H1 (cell line): ENCODE measurements at regions not wholly inside any gene's neighbourhood (a gene's known extent, or its start where the extent isn't known, plus 50 kb on each side); places are given as distances from the start of the nearest gene placed in this dataset.

Source experiments
- CTCF ChIA-PET: fragments of 300-600 bp; sonication (Branson Sonifier 250); formaldehyde crosslinking; loops from one replicate; lab custom pipeline; 2021; ENCODE audit not compliant: partially characterized antibody; lab: Charles Lee
- POLR2A ChIA-PET: fragments of 300-600 bp; sonication (Branson Sonifier 250); formaldehyde crosslinking; loops from one replicate; lab custom pipeline; 2021; ENCODE audit warnings: inconsistent platforms; ENCODE audit not compliant: partially characterized antibody; lab: Charles Lee
- DNase-seq, 2 experiments: peaks; one replicate each; pipeline versions ENCODE4 v3.0.0 to v3.0.0-alpha.2; 2010 to 2022; ENCODE audit warnings: low spot score in 2 of 2, low read depth in 1 of 2, mixed read lengths in 1 of 2
- FAIRE-seq: peaks from 2 replicates; lab custom pipeline; 2011; peaks lifted over from hg19 to GRCh38; lab: Jason Lieb, UNC
- H2AFZ ChIP-seq: 2 replicates; pipeline ENCODE4 v1.8.1; 2012; ENCODE audit warnings: low read length, inconsistent platforms
- H2AK5ac ChIP-seq: 2 replicates; pipeline ENCODE4 v1.6.1; 2013; ENCODE audit warnings: low read depth, low read length
- H2BK120ac ChIP-seq: replicated peaks from 2 replicates; pipeline ENCODE3; 2013; ENCODE audit warnings: low read depth, low read length, inconsistent platforms
- H2BK12ac ChIP-seq: 2 replicates; pipeline ENCODE4 v1.6.1; 2013; ENCODE audit warnings: low read depth, low read length
- H2BK15ac ChIP-seq: 2 replicates; pipeline ENCODE4 v1.6.1; 2013; ENCODE audit warnings: low read length
- H2BK20ac ChIP-seq: 2 replicates; pipeline ENCODE4 v1.6.1; 2013; ENCODE audit warnings: low read length
- H2BK5ac ChIP-seq: 2 replicates; pipeline ENCODE4 v1.6.1; 2013; ENCODE audit warnings: low read depth, low read length
- H3K14ac ChIP-seq: 2 replicates; pipeline ENCODE4 v1.6.1; 2013; ENCODE audit warnings: inconsistent platforms; ENCODE audit not compliant: insufficient read length
- H3K18ac ChIP-seq: 2 replicates; pipeline ENCODE4 v1.6.1; 2013; ENCODE audit warnings: low read length; ENCODE audit errors: extremely low read depth
- H3K23ac ChIP-seq: 2 replicates; pipeline ENCODE4 v1.6.1; 2013; ENCODE audit warnings: inconsistent platforms; ENCODE audit not compliant: insufficient read length
- H3K23me2 ChIP-seq: 2 replicates; pipeline ENCODE4 v1.6.1; 2013; ENCODE audit warnings: low read depth, low read length
- H3K27ac ChIP-seq: 2 replicates; pipeline ENCODE4 v1.6.1; 2011; ENCODE audit warnings: low read depth, low read length, inconsistent platforms
- H3K27me3 ChIP-seq, 4 experiments: replicated peaks in 1 of 4; 1 replicate in 1 of 4; 2 replicates in 3 of 4; pipeline versions ENCODE4 v1.6.1 to v1.8.1; 2011 to 2013; ENCODE audit warnings: low read length in 3 of 4, mild to moderate bottlenecking in 3 of 4, inconsistent platforms in 2 of 4, mixed read lengths in 2 of 4, moderate library complexity in 1 of 4; ENCODE audit not compliant: control insufficient read depth in 3 of 4, insufficient read depth in 3 of 4; ENCODE audit errors: extremely low read depth in 1 of 4
- H3K36me3 ChIP-seq, 4 experiments: 2 replicates each; pipeline versions ENCODE4 v1.6.1 to v1.8.1; 2011 to 2013; ENCODE audit warnings: mild to moderate bottlenecking in 4 of 4, low read length in 3 of 4, moderate library complexity in 2 of 4, control low read depth in 1 of 4, inconsistent platforms in 1 of 4; ENCODE audit not compliant: insufficient read depth in 4 of 4, control insufficient read depth in 2 of 4
- H3K4ac ChIP-seq: replicated peaks from 2 replicates; pipeline ENCODE3; 2013; ENCODE audit warnings: low read length, low read depth, mixed read lengths, inconsistent platforms; ENCODE audit not compliant: insufficient read length
- H3K4me1 ChIP-seq, 4 experiments: replicated peaks in 1 of 4; 1 replicate in 1 of 4; 2 replicates in 3 of 4; pipeline versions ENCODE4 v1.6.1 to v1.8.1; 2011 to 2013; ENCODE audit warnings: low read length in 3 of 4, inconsistent platforms in 2 of 4, mixed read lengths in 1 of 4; ENCODE audit not compliant: insufficient read depth in 4 of 4, control insufficient read depth in 3 of 4
- H3K4me2 ChIP-seq, 2 experiments: 2 replicates each; pipeline versions ENCODE4 v1.6.1 to v1.8.1; 2011 to 2013; ENCODE audit warnings: low read depth in 2 of 2, low read length in 2 of 2, control low read depth in 1 of 2, inconsistent platforms in 1 of 2, mild to moderate bottlenecking in 1 of 2; ENCODE audit not compliant: insufficient read depth in 1 of 2
- H3K4me3 ChIP-seq, 4 experiments: fragments of 200-600, 300-600 bp in 1 of 4; sonication (generic), shearing (Covaris generic), sonication (Bioruptor Twin) in 1 of 4; 2 replicates each; pipeline versions ENCODE4 v1.5.1 to v1.8.1; 2011 to 2016; ENCODE audit warnings: low read length in 4 of 4, low read depth in 3 of 4, control low read depth in 2 of 4, inconsistent platforms in 2 of 4, mild to moderate bottlenecking in 2 of 4, mixed read lengths in 1 of 4, moderate library complexity in 1 of 4; ENCODE audit not compliant: insufficient read depth in 2 of 4; ENCODE audit errors: extremely low read depth in 1 of 4
- H3K56ac ChIP-seq: replicated peaks from 2 replicates; pipeline ENCODE3; 2013; ENCODE audit warnings: low read depth, mild to moderate bottlenecking, mixed read lengths, low read length, inconsistent platforms; ENCODE audit not compliant: insufficient read length
- H3K79me1 ChIP-seq: 2 replicates; pipeline ENCODE4 v1.6.1; 2013; ENCODE audit warnings: low read depth, low read length, control low read depth
- H3K79me2 ChIP-seq, 2 experiments: 2 replicates each; pipeline versions ENCODE4 v1.6.1 to v1.8.1; 2012 to 2013; ENCODE audit warnings: low read length in 2 of 2, mild to moderate bottlenecking in 2 of 2, inconsistent platforms in 1 of 2; ENCODE audit not compliant: insufficient read depth in 2 of 2, control insufficient read depth in 1 of 2
- H3K9ac ChIP-seq, 4 experiments: replicated peaks in 1 of 4; 1 replicate in 1 of 4; 2 replicates in 3 of 4; pipeline versions ENCODE4 v1.6.1 to v1.8.1; 2011 to 2013; ENCODE audit warnings: low read depth in 3 of 4, low read length in 3 of 4, control low read depth in 2 of 4, mild to moderate bottlenecking in 2 of 4, moderate library complexity in 2 of 4, inconsistent platforms in 1 of 4; ENCODE audit errors: extremely low read depth in 1 of 4
- H3K9me3 ChIP-seq, 2 experiments: 2 replicates each; pipeline versions ENCODE4 v1.6.1 to v1.8.1; 2012 to 2013; ENCODE audit warnings: mild to moderate bottlenecking in 2 of 2, moderate library complexity in 2 of 2, control low read depth in 1 of 2, inconsistent platforms in 1 of 2, low read depth in 1 of 2, low read length in 1 of 2, mixed read lengths in 1 of 2; ENCODE audit not compliant: insufficient read depth in 2 of 2
- H4K20me1 ChIP-seq, 2 experiments: replicated peaks in 1 of 2; 2 replicates each; pipeline versions ENCODE3 to v1.8.1; 2011 to 2013; ENCODE audit warnings: inconsistent platforms in 2 of 2, low read length in 2 of 2, mild to moderate bottlenecking in 1 of 2; ENCODE audit not compliant: insufficient read depth in 2 of 2, control insufficient read depth in 1 of 2
- H4K5ac ChIP-seq: 2 replicates; pipeline ENCODE4 v1.6.1; 2013; ENCODE audit warnings: low read length, low read depth, mixed read lengths, inconsistent platforms; ENCODE audit not compliant: insufficient read length
- H4K8ac ChIP-seq: 2 replicates; pipeline ENCODE4 v1.8.0; 2013; ENCODE audit warnings: mild to moderate bottlenecking, moderate library complexity, low read length, inconsistent platforms; ENCODE audit not compliant: insufficient read depth; ENCODE audit errors: extremely low read depth
- H4K91ac ChIP-seq: replicated peaks from 2 replicates; pipeline ENCODE3; 2013; ENCODE audit warnings: low read length, mixed read lengths, inconsistent platforms; ENCODE audit not compliant: insufficient read length
- ASH2L ChIP-seq: fragments of 200-600, 300-600 bp; sonication (generic); IDR thresholded peaks from one replicate; pipeline ENCODE4 v1.7.1; 2017; ENCODE audit warnings: low read length
- EGR1 ChIP-seq: IDR thresholded peaks from 2 replicates; pipeline ENCODE4 v1.6.1; 2011; ENCODE audit warnings: low read depth, low read length, borderline replicate concordance
- EP300 ChIP-seq, 2 experiments: IDR thresholded peaks; 1 replicate in 1 of 2; 2 replicates in 1 of 2; pipeline ENCODE4 v1.6.1; 2011 to 2012; ENCODE audit warnings: low read depth in 2 of 2, low read length in 2 of 2, mild to moderate bottlenecking in 2 of 2, borderline replicate concordance in 1 of 2, inconsistent platforms in 1 of 2, moderate library complexity in 1 of 2
- JUND ChIP-seq: IDR thresholded peaks from 2 replicates; pipeline ENCODE4 v1.6.1; 2011; ENCODE audit warnings: mild to moderate bottlenecking, improper control_type of control experiment, low read length
- RAD21 ChIP-seq, 2 experiments: IDR thresholded peaks in 1 of 2; conservative IDR thresholded peaks in 1 of 2; 2 replicates each; pipeline ENCODE4 v1.6.1; 2011; ENCODE audit warnings: low read depth in 2 of 2, low read length in 2 of 2, improper control_type of control experiment in 1 of 2, inconsistent platforms in 1 of 2, mild to moderate bottlenecking in 1 of 2, moderate library complexity in 1 of 2
- TEAD4 ChIP-seq: IDR thresholded peaks from 2 replicates; pipeline ENCODE4 v1.6.1; 2012; ENCODE audit warnings: low read depth, low read length, inconsistent platforms, mixed read lengths
- ZNF274 ChIP-seq: IDR thresholded peaks from 2 replicates; pipeline ENCODE4 v1.7.0; 2012; ENCODE audit warnings: low read length, borderline replicate concordance; ENCODE audit errors: extremely low read depth
- WGBS, 2 experiments: shearing (Covaris generic) in 1 of 2; methylation state at CpG; one replicate each; pipeline versions ENCODE4 v1.1.6 to v1.1.7; 2013 to 2015; ENCODE audit warnings: low lambda C conversion rate in 2 of 2, mixed read lengths in 2 of 2, inconsistent platforms in 1 of 2, low coverage in 1 of 2, missing lambda C conversion rate in 1 of 2; ENCODE audit not compliant: insufficient replicate concordance in 2 of 2, insufficient coverage in 1 of 2, insufficient read length in 1 of 2; ENCODE audit errors: extremely low coverage in 1 of 2, missing lambda C conversion rate in 1 of 2; 5-methylcytosine and 5-hydroxymethylcytosine counted together

DNA sequence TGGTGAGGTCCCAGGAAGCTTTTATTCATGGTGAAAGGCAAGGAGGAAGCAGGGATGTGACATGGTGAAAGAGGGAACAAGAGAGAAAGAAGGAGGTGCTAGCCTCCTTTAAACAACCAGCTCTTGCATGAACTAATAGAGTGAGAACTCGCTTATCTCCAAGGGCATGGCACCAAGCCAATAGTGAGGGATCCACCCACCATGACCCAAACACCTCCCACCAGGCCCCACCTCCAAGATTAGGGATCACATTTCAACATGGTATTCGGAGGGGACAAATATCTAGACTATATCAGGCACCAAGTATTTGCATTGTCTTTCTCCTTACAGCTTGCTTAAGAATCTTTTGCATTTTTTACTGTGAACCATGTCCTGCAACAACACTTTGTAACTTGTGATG is 91.9 kb upstream of the DHRS4 start:
- Histone ChIP-seq H4K5ac (no peak overlapping the region), H2AFZ (no peak overlapping the region), H2BK15ac (no peak overlapping the region)
- TF ChIP-seq JUND (no peak), EP300 (IDR thresholded peaks at IDR 0.05; ENCODE audit: borderline replicate concordance in 1 of 2, low read depth in 2 of 2, low read length in 2 of 2) (no peak), ZNF274 (no peak), EGR1 (no peak), RAD21 (IDR thresholded peaks at IDR 0.05 in 1 of 2, conservative IDR thresholded peaks at IDR 0.05 in 1 of 2; ENCODE audit: low read depth in 2 of 2, low read length in 2 of 2) (no peak), ASH2L (no peak), TEAD4 (no peak)
- TF ChIP-seq, all 59 proteins: peak for 0
- no peak overlapping the region for H3K4me2 ChIP-seq
- H3K14ac ChIP-seq, result no peak overlapping the region
- ChIA-PET CTCF (no interaction called here), POLR2A (no interaction called here)
- no peak overlapping the region for H2BK5ac ChIP-seq
- no peak overlapping the region for H2AK5ac ChIP-seq
- H3K27me3 ChIP-seq, result 0 out of 7 replicates have a peak, but pooled peaks cover 0 to 4% (median 0%) of the 10 kb centered on the region in 4 experiments
- no peaks in the 10 kb centered on the region for H3K79me2 ChIP-seq
- no peak overlapping the region for H3K9ac ChIP-seq
- H3K36me3 ChIP-seq, result no peaks in the 10 kb centered on the region
- no peak overlapping the region for H3K18ac ChIP-seq
- no peaks in the 10 kb centered on the region for H3K79me1 ChIP-seq
- H2BK12ac ChIP-seq, result no peak overlapping the region
- H3K56ac ChIP-seq, result no peak overlapping the region
- FAIRE-seq (no peak), DNase-seq (no peak)
- WGBS, 2 experiments, result 64% methylated on average over 2 of the region's 2 CpGs; no CpG with 5 or more reads in 1 of the 2 experiments
- H4K8ac ChIP-seq, result no peak overlapping the region
- no peaks in the 10 kb centered on the region for H3K23me2 ChIP-seq
- H3K4me3 ChIP-seq, result no peak overlapping the region
- no peak overlapping the region for H4K91ac ChIP-seq
- H3K4ac ChIP-seq, result no peak overlapping the region
- H3K9me3 ChIP-seq, result peaks cover 41 to 67% of the 10 kb centered on the region in 2 experiments; a peak in 3 of 4 replicates
- no peaks in the 10 kb centered on the region for H3K4me1 ChIP-seq
- H3K27ac ChIP-seq, result no peak overlapping the region
- no peak overlapping the region for H3K23ac ChIP-seq
- no peaks in the 10 kb centered on the region for H4K20me1 ChIP-seq
- H2BK120ac ChIP-seq, result no peak overlapping the region
- no peak overlapping the region for H2BK20ac ChIP-seq
